C4-2B (cell line): ENCODE measurements at regions not wholly inside any gene's neighbourhood (a gene's known extent, or its start where the extent isn't known, plus 50 kb on each side); places are given as distances from the start of the nearest gene placed in this dataset.

Experiments used
- CTCF ChIP-seq: fragments of 450-650 bp; conservative IDR thresholded peaks from 2 replicates; pipeline ENCODE4 v1.5.1; 2017; ENCODE audit warnings: mild to moderate bottlenecking
- ZFX ChIP-seq: fragments of 450-650 bp; IDR thresholded peaks from 2 replicates; pipeline ENCODE4 v1.6.1; 2017

GRCh38 chr5:159566832-159567231 is 236.5 kb upstream of the IL12B start:
- TF ChIP-seq CTCF (no peak), ZFX (no peak)
